Neural progenitor cell (in vitro differentiated cells): ENCODE measurements at regions not wholly inside any gene's neighbourhood (a gene's known extent, or its start where the extent isn't known, plus 50 kb on each side); places are given as distances from the start of the nearest gene placed in this dataset.

Experiments used
- DNase-seq: peaks from one replicate; pipeline ENCODE4 v3.0.0-alpha.2; 2016; ENCODE audit warnings: low spot score
- H2AFZ ChIP-seq: fragments of 200-600 bp; sonication (generic); replicated peaks from 2 replicates; pipeline ENCODE4 v1.6.1; 2016; ENCODE audit warnings: antibody characterized with exemption
- H3F3A ChIP-seq: fragments of 200-600 bp; sonication (generic); 2 replicates; pipeline ENCODE4 v1.6.1; 2016; ENCODE audit warnings: antibody characterized with exemption, low read depth
- H3K27ac ChIP-seq: fragments of 200-600 bp; sonication (generic); 2 replicates; pipeline ENCODE4 v1.5.1; 2016; ENCODE audit warnings: mild to moderate bottlenecking
- H3K27me3 ChIP-seq: fragments of 200-600 bp; sonication (generic); 2 replicates; pipeline ENCODE4 v1.6.1; 2016; ENCODE audit warnings: mild to moderate bottlenecking, moderate library complexity
- H3K36me3 ChIP-seq: fragments of 200-600 bp; sonication (generic); 2 replicates; pipeline ENCODE4 v1.5.1; 2016
- H3K4me1 ChIP-seq: fragments of 200-600 bp; sonication (generic); 2 replicates; pipeline ENCODE4 v1.6.1; 2016; ENCODE audit warnings: mixed run types
- H3K4me2 ChIP-seq: fragments of 200-600 bp; sonication (generic); 2 replicates; pipeline ENCODE4 v1.6.1; 2016
- H3K4me3 ChIP-seq: fragments of 200-600 bp; sonication (generic); 2 replicates; pipeline ENCODE4 v1.5.1; 2016
- H3K79me2 ChIP-seq: fragments of 200-600 bp; sonication (generic); 2 replicates; pipeline ENCODE4 v1.6.1; 2016; ENCODE audit warnings: low read depth
- H3K9ac ChIP-seq: fragments of 200-600 bp; sonication (generic); 2 replicates; pipeline ENCODE4 v1.6.1; 2016
- H3K9me3 ChIP-seq: fragments of 200-600 bp; sonication (generic); 2 replicates; pipeline ENCODE4 v1.5.1; 2016; ENCODE audit warnings: low read depth
- H4K20me1 ChIP-seq: fragments of 200-600 bp; sonication (generic); 2 replicates; pipeline ENCODE4 v1.6.1; 2016; ENCODE audit warnings: low read depth
- H3K27ac Mint-ChIP-seq: 3 replicates; pipeline ENCODE4 v1.8.0; 2021; ENCODE audit warnings: mixed read lengths
- H3K27me3 Mint-ChIP-seq: 2 replicates; pipeline ENCODE4 v1.8.0; 2022; ENCODE audit warnings: low read depth, mild to moderate bottlenecking, inconsistent platforms, moderate library complexity, mixed read lengths; ENCODE audit not compliant: insufficient read depth
- H3K36me3 Mint-ChIP-seq: 3 replicates; pipeline ENCODE4 v1.8.0; 2021; ENCODE audit warnings: mixed read lengths
- H3K4me1 Mint-ChIP-seq: 3 replicates; pipeline ENCODE4 v1.8.0; 2021; ENCODE audit warnings: mixed read lengths
- H3K4me3 Mint-ChIP-seq: 3 replicates; pipeline ENCODE4 v1.8.0; 2021; ENCODE audit warnings: mild to moderate bottlenecking, moderate library complexity, mixed read lengths
- H3K9me3 Mint-ChIP-seq: 3 replicates; pipeline ENCODE4 v1.8.0; 2020; ENCODE audit warnings: mixed read lengths
- CTCF ChIP-seq: fragments of 200-600 bp; sonication (generic); IDR thresholded peaks from 2 replicates; pipeline ENCODE4 v1.5.1; 2017; ENCODE audit warnings: antibody characterized with exemption, mild to moderate bottlenecking
- EZH2 ChIP-seq: fragments of 200-600 bp; sonication (generic); IDR thresholded peaks from 2 replicates; pipeline ENCODE4 v1.6.1; 2017; ENCODE audit warnings: antibody characterized with exemption, mild to moderate bottlenecking, moderate library complexity
- EZH2phosphoT487 ChIP-seq: fragments of 200-600 bp; sonication (generic); IDR thresholded peaks from 2 replicates; pipeline ENCODE4 v1.6.1; 2017; ENCODE audit warnings: antibody characterized with exemption

- Histone ChIP-seq H3K9me3 (no peaks in the 10 kb centered on the region), H3K36me3 (no peaks in the 10 kb centered on the region), H3K79me2 (no peaks in the 10 kb centered on the region), H2AFZ (no peak overlapping the region), H3K4me1 (no peaks in the 10 kb centered on the region), H3K27ac (no peak overlapping the region), H3K27me3 (no peaks in the 10 kb centered on the region), H3F3A (no peaks in the 10 kb centered on the region), H3K4me3 (no peak overlapping the region), H3K9ac (no peak overlapping the region), H3K4me2 (no peak overlapping the region), H4K20me1 (no peaks in the 10 kb centered on the region)
- Mint-ChIP-seq H3K27me3 (no peaks in the 10 kb centered on the region), H3K4me3 (no peak overlapping the region), H3K36me3 (no peaks in the 10 kb centered on the region), H3K27ac (no peak overlapping the region), H3K9me3 (peaks cover 19% of the 10 kb centered on the region), H3K4me1 (no peaks in the 10 kb centered on the region)
- TF ChIP-seq EZH2 = no peak
- no peak for TF ChIP-seq EZH2phosphoT487
- no peak for TF ChIP-seq CTCF
- no peak for DNase-seq
These were observed 626.5 kb upstream of the MAP3K7 start for GRCh38 chr6:91213229-91213901.

- Histone ChIP-seq H3K79me2 (no peaks in the 10 kb centered on the region), H3K27me3 (no peaks in the 10 kb centered on the region), H3K9me3 (no peaks in the 10 kb centered on the region), H3K4me3 (no peak overlapping the region), H3F3A (no peaks in the 10 kb centered on the region), H2AFZ (no peak overlapping the region), H3K4me1 (no peaks in the 10 kb centered on the region), H3K4me2 (no peak overlapping the region), H3K36me3 (no peaks in the 10 kb centered on the region), H4K20me1 (no peaks in the 10 kb centered on the region), H3K9ac (no peak overlapping the region), H3K27ac (no peak overlapping the region)
- no peaks in the 10 kb centered on the region for H3K27me3 Mint-ChIP-seq
- no peak for TF ChIP-seq EZH2phosphoT487
- no peak for TF ChIP-seq CTCF
- no peak for TF ChIP-seq EZH2
- no peak overlapping the region for H3K27ac Mint-ChIP-seq
- no peak for DNase-seq
- no peaks in the 10 kb centered on the region for H3K36me3 Mint-ChIP-seq
- no peaks in the 10 kb centered on the region for H3K4me1 Mint-ChIP-seq
- H3K9me3 Mint-ChIP-seq = no peaks in the 10 kb centered on the region
- no peak overlapping the region for H3K4me3 Mint-ChIP-seq
These were observed 611.9 kb upstream of the MAP3K7 start for GRCh38 chr6:91198588-91199255.

GRCh38 chr6:91196729-91197128, 609.9 kb upstream of the MAP3K7 start:
- no peaks in the 10 kb centered on the region for H3F3A ChIP-seq
- H3K27ac Mint-ChIP-seq = no peak overlapping the region

More at GRCh38 chr6:91196729-91197128, 609.9 kb upstream of the MAP3K7 start:
- Histone ChIP-seq H2AFZ (no peak overlapping the region), H4K20me1 (no peaks in the 10 kb centered on the region), H3K79me2 (no peaks in the 10 kb centered on the region), H3K4me1 (no peaks in the 10 kb centered on the region), H3K36me3 (no peaks in the 10 kb centered on the region), H3K9me3 (no peaks in the 10 kb centered on the region), H3K9ac (no peak overlapping the region), H3K4me2 (no peak overlapping the region), H3K4me3 (no peak overlapping the region), H3K27me3 (no peaks in the 10 kb centered on the region), H3K27ac (no peak overlapping the region)
- Mint-ChIP-seq H3K4me3 (no peak overlapping the region), H3K36me3 (no peaks in the 10 kb centered on the region), H3K27me3 (no peaks in the 10 kb centered on the region), H3K4me1 (no peaks in the 10 kb centered on the region), H3K9me3 (no peaks in the 10 kb centered on the region)
- TF ChIP-seq CTCF = no peak
- no peak for DNase-seq
